ENCODE measurements at regions not wholly inside any gene's neighbourhood (a gene's known extent, or its start where the extent isn't known, plus 50 kb on each side); places are given as distances from the start of the nearest gene placed in this dataset.
"Not testable (repeated sequence)": the region's sequence is repeated elsewhere in the genome, so short reads cannot be mapped to it uniquely, and the experiment has no call there.

DNA sequence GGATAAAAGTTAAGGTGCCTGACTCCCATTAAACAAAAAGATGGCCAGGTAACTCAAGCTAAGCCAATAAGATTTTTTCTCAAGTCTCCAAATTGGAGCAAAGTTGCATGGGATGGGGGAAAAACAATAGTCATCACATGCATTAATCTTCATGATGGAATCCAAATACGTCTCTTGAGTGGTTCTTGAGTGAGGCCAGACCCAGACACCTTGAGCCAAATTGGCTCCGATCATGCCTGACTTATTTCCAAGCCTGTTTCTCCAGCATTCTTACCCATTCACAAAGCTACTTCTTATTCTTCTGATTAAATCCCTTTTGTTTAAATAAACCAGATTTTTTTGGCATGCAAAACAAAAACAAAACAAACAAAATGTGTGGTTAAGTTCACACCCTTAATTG is 420.3 kb upstream of the NRSN1 start:
- no peak for DNase-seq

DNA sequence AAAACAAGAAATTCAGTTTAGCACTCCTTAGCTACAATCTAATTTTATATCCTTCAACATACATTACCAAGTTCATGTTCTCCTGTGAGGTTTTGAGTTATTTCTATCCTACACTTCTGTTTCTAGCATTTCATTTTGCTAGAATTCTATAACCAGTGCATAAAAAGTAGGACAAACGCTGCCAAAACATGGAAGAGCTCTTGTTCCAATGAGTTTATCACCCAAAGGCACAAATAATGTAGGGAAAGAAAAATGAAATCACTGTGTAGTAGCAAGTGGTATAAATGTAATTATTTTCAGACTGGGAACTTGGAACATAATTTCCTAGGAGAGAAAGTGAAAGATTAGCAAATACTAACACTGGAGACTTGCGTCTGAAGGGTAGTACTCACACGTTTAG is 413.3 kb upstream of the NRSN1 start:
- no peak for DNase-seq

DNA sequence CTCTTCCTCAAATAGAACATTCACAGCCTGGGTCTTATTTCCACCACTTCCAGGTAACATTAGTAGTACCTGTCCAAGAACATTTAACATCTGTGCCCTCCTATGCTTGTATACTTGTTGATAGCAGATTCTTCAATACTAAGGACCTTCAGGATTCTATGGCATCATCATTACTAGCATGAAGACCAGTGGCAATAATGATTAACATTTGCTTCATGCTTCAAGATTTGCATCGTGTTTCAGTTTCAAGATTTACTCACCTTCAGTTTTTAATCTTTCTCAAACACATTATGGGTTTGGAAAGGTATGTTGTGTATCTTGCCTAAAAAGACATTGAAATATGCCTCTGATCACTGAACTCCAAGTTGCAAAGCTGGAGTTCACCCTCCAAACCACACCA is 412.8 kb upstream of the NRSN1 start:
- no peak for DNase-seq

- DNase-seq: no peak
Measured at GRCh38 chr6:23728707-23729106, 397.3 kb upstream of the NRSN1 start.

DNA sequence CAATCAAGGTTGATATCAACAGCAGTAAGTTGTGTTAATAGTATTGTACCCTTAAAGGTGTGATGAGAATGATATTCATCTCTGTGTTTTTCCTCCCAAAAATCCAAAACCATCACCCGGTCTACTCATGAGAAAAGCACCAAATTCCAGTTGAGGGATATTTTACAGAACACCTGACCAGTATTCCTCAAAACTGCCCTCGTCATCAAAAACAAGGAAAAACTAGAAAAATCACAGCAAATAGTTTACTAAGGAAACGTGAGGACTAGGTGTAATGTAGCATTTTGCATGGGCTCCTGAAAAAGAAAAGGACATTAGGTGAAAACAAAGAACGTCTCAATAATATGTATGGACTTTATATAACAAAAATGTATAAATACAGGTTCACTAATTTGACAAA is 394.4 kb upstream of the NRSN1 start:
- DNase-seq: no peak

GRCh38 chr6:23732521-23732920 is 393.5 kb upstream of the NRSN1 start:
- DNase-seq: no peak

GRCh38 chr6:23735151-23735550 is 390.9 kb upstream of the NRSN1 start:
- DNase-seq: no peak

DNA sequence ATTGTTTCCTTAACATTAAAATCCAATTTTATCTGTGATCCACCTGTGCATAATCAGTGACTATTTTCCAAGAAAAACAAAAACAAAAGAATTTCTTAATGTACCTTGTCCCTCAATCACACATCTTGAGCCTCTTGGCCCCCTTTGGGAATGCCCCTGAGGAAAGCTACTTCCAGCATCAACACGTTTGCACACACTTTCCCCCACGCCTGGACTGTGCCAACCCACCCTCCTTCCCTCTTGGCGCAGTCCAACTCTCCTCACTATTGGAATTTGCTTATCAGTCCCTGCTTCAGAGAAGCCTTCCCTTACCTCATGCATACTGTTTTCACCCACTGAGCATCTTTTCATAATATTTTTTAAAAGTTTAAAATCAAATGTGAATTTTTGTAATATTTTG is 389.4 kb upstream of the NRSN1 start:
- DNase-seq: no peak

DNA sequence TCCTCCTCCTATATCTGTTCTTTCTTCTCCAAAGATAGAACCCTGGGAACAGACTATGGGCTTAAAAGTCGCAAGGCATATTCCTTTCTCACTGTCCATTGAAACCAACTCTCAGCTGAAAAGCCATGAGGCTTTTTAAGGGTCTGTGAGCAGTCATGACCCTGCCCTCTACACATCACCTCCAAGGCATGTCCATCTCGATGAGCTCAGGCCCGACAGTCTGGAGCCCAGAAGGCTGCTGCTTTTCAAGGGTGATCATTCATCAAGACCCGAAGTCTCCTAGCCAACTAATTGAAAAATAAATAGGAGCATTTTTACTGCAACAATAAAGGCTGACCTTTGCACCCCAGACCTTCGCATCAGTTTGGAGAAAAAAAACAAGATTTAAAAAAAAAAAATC is 378.8 kb upstream of the NRSN1 start:
- no peak for DNase-seq

DNA sequence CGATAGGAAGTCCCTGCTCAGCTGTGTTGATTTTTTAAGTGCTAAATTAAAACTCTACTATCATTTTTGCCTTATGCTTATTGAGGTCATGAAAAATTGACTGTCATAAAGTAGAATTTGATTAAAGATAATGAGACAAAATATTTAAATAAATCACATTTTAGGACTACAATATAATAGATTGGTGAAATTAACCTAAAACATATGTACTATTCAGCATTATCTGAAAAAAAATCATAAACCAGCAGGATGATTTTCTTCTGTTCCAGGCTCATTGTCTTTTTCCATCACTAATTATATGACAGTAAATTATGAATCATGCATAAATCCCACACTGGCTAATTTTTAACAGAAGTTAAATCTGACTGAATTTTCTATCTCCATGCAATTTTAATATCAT is 373.6 kb upstream of the NRSN1 start:
- DNase-seq: no peak

DNA sequence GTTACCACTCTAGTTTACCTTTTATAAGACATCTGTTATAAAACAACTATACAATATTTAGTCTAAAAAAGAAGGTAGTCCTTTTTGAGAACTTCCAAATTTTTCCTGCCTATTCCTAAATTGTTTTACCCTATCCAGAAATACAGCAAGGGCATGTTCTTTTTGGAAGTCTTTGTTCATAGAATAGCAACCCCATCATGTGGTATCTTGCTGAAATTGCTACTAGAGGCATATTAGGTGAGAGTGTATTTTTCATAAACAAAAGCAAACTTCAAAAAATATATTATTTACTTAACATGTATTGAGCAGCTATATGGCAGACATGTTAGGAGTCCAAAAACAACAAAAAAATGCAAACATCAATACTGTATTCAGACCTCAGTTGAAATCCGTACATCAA is 371.8 kb upstream of the NRSN1 start:
- no peak for DNase-seq

DNA sequence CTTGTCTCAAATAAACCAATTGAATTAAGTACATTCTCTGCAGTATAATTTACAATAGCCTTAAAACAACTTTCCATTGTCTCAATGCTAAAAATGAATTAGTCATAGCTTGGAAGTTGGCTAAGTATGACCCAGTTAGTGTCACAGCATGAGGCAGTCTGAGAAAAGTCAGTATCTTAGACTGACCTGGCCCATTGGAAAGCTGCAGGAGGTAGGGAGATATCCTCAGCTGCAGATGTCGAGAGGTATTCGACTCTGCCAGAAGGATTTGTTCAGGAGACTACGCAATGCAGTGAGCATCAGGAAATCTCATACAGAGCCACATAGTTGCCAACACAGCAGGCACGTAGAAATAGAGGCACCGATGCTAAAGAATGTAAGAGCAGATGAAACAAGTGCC is 350.9 kb upstream of the NRSN1 start:
- DNase-seq: no peak

GRCh38 chr6:23783901-23784300 is 342.1 kb upstream of the NRSN1 start:
- DNase-seq: no peak

GRCh38 chr6:23784301-23784919 is 341.6 kb upstream of the NRSN1 start:
- no peak for DNase-seq

GRCh38 chr6:23790756-23791155 is 335.3 kb upstream of the NRSN1 start:
- DNase-seq: no peak

GRCh38 chr6:23797041-23797440 is 329.0 kb upstream of the NRSN1 start:
- no peak for DNase-seq

DNA sequence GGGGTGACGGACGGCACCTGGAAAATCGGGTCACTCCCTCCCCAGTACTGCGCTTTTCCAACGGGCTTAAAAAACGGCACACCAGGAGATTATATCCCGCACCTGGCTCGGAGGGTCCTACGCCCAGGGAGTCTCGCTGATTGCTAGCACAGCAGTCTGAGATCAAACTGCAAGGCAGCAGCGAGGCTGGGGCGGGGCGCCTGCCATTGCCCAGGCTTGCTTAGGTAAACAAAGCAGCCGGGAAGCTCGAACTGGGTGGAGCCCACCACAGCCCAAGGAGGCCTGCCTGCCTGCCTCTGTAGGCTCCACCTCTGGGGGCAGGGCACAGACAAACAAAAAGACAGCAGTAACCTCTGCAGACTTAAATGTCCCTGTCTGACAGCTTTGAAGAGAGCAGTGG is 321.7 kb upstream of the NRSN1 start:
- not testable (repeated sequence) for DNase-seq

DNA sequence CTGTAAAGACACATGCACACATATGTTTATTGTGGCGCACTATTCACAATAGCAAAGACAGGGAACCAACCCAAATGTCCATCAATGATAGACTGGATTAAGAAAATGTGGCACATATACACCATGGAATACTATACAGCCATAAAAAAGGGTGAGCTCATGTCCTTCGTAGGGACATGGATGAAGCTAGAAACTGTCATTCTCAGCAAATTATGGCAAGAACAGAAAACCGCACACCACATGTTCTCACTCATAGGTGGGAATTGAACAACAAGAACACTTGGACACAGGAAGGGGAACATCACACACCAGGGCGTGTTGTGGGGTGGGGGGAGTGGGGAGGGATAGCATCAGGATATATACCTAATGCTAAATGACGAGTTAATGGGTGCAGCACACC is 304.9 kb upstream of the NRSN1 start:
- DNase-seq: not testable (repeated sequence)

DNA sequence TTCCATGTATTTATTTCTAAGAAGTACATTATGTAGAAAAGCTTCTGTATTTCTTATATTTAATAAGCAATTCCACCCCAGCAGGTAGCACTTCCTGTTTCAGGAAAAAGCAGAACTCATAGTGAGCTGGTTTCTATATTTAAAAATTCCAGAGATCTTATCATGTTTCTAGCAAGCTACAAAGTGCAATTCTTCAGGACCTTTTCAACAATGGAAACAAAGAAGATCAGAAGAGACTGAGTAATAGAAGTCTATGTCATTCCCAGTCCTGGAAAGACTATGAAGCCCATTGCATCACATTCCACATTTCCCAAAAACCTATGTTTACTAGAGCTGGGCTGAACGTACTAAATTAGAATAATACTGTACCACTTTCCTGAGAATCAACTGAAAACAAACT is 302.6 kb upstream of the NRSN1 start:
- no peak for DNase-seq

- no peak for DNase-seq
Measured at GRCh38 chr6:23826572-23826971, 299.4 kb upstream of the NRSN1 start.

DNA sequence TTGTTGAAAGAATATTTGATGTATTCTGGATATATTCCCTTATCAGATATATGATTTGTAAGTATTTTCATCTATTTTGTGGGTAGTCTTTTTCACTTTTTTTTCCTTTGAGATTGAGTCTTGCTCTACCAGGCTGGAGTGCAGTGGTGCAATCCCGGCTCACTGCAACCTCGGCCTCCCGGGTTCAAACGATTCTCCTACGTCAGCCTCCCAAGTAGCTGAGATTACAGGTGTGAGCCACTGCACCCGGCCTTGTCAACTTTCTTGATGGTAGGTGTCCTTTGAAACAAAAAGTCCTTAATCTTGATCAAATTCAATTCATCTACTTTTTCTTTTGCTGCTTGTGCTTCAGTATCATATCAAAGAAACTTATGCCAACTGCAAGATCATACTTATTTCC is 297.2 kb upstream of the NRSN1 start:
- DNase-seq: no peak

GRCh38 chr6:23841116-23841515 is 284.9 kb upstream of the NRSN1 start:
- DNase-seq: no peak

DNA sequence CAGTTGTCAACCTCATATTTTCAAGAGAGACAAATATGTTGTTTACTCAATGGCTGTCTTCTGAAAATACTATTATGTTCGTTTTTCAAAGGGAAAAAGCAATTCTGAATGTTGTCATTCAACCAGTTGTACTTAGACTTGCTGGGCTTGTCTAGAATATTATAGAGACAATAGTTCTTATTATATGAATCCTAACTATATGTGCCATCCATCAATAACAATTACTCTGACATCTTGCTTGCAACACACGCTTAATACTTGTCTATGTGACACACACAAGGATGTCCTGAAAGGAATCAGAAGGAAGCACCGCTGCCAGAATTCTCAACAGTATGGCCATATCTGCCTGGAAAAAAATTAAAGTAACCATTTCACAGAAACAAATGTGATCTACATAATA is 283.3 kb upstream of the NRSN1 start:
- no peak for DNase-seq

DNA sequence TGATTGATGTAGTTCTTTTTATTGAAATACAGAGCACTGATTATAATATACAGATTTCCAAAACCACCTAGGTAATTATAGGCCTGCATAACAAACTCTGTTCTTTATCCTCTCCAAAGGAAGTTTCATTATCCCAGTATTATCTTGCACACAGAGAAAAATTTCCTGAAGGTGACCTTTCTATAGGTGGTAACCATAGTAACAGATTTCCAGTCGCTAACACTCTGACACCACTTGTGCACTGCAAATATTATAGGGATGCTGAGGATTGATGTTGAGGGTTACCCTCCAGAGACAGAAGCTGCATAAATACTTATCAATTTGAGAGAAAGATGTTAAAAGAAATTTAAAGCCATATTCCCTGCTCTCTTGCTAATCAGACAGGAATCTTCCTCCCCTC is 274.5 kb upstream of the NRSN1 start:
- DNase-seq: no peak

- DNase-seq: not testable (repeated sequence)
Measured at GRCh38 chr6:23853566-23854133, 272.4 kb upstream of the NRSN1 start.

Data from RPMI8226 (cell line).